ENCODE measurements at regions not wholly inside any gene's neighbourhood (a gene's known extent, or its start where the extent isn't known, plus 50 kb on each side); places are given as distances from the start of the nearest gene placed in this dataset.

GRCh38 chr2:57097855-57098254 lies 914.1 kb downstream of the CCDC85A start:
- no peak overlapping the region for H4K91ac ChIP-seq (replicated peaks; ENCODE audit: insufficient read length, low read length)
- no peak overlapping the region for H3K23ac ChIP-seq (ENCODE audit: insufficient read length)
- H3K79me1 ChIP-seq (ENCODE audit: low read depth, low read length) = no peaks in the 10 kb centered on the region
- no peak overlapping the region for H4K5ac ChIP-seq (ENCODE audit: insufficient read length, low read depth, low read length)
- no peak for DNase-seq (ENCODE audit: low read depth in 1 of 2, low spot score in 2 of 2)
- no peaks in the 10 kb centered on the region for H4K20me1 ChIP-seq (replicated peaks in 1 of 2; ENCODE audit: control insufficient read depth in 1 of 2, insufficient read depth in 2 of 2, low read length in 2 of 2)
- H3K18ac ChIP-seq (ENCODE audit: extremely low read depth, low read length) = no peak overlapping the region
- no peak overlapping the region for H2AK5ac ChIP-seq (ENCODE audit: low read depth, low read length)
- POLR2A ChIA-PET (ENCODE audit: partially characterized antibody) = no interaction called here
- H2BK12ac ChIP-seq (ENCODE audit: low read depth, low read length) = no peak overlapping the region
- TF ChIP-seq CHD1 (IDR thresholded peaks at IDR 0.05; ENCODE audit: low read depth, low read length) (no peak), SRF (IDR thresholded peaks at IDR 0.05; ENCODE audit: low read depth, low read length) (no peak), CEBPB (IDR thresholded peaks at IDR 0.05; ENCODE audit: low read depth, low read length) (peak; percentile 35; the same call in 1 of the 2 replicates)
- no peak overlapping the region for H2BK5ac ChIP-seq (ENCODE audit: low read depth, low read length)
- no peak overlapping the region for H3K56ac ChIP-seq (replicated peaks; ENCODE audit: insufficient read length, low read depth, low read length)
- CTCF ChIA-PET (ENCODE audit: partially characterized antibody) = no interaction called here
- no peak overlapping the region for H2BK120ac ChIP-seq (replicated peaks; ENCODE audit: low read depth, low read length)
- 92% methylated on average over 1 of the region's 1 CpG; no CpG with 5 or more reads in 1 of the 2 experiments for WGBS, 2 experiments (ENCODE audit: extremely low coverage in 1 of 2, insufficient coverage in 1 of 2, insufficient read length in 1 of 2, insufficient replicate concordance in 2 of 2, low coverage in 1 of 2, low lambda C conversion rate in 2 of 2, missing lambda C conversion rate in 1 of 2)
- no peaks in the 10 kb centered on the region for H3K27me3 ChIP-seq (replicated peaks in 1 of 4; ENCODE audit: control insufficient read depth in 3 of 4, extremely low read depth in 1 of 4, insufficient read depth in 3 of 4, low read length in 3 of 4)
- no peak overlapping the region for H3K4me2 ChIP-seq (ENCODE audit: insufficient read depth in 1 of 2, low read depth in 2 of 2, low read length in 2 of 2)
- no peaks in the 10 kb centered on the region for H3K23me2 ChIP-seq (ENCODE audit: low read depth, low read length)
- no peaks in the 10 kb centered on the region for H3K36me3 ChIP-seq (ENCODE audit: control insufficient read depth in 2 of 4, insufficient read depth in 4 of 4, low read length in 3 of 4)
- FAIRE-seq = no peak
- H3K9me3 ChIP-seq (ENCODE audit: insufficient read depth in 2 of 2, low read depth in 1 of 2, low read length in 1 of 2) = no peaks in the 10 kb centered on the region
- H2BK15ac ChIP-seq (ENCODE audit: low read length) = no peak overlapping the region
- H3K4me3 ChIP-seq (ENCODE audit: extremely low read depth in 1 of 4, insufficient read depth in 2 of 4, low read depth in 3 of 4, low read length in 4 of 4) = no peak overlapping the region
- no peaks in the 10 kb centered on the region for H3K79me2 ChIP-seq (ENCODE audit: control insufficient read depth in 1 of 2, insufficient read depth in 2 of 2, low read length in 2 of 2)
- no peak overlapping the region for H3K4ac ChIP-seq (replicated peaks; ENCODE audit: insufficient read length, low read depth, low read length)
- no peak overlapping the region for H3K9ac ChIP-seq (replicated peaks in 1 of 4; ENCODE audit: extremely low read depth in 1 of 4, low read depth in 3 of 4, low read length in 3 of 4)
- no peaks in the 10 kb centered on the region for H3K4me1 ChIP-seq (replicated peaks in 1 of 4; ENCODE audit: control insufficient read depth in 3 of 4, insufficient read depth in 4 of 4, low read length in 3 of 4)
- H4K8ac ChIP-seq (ENCODE audit: extremely low read depth, insufficient read depth, low read length) = no peak overlapping the region
- no peak overlapping the region for H3K14ac ChIP-seq (ENCODE audit: insufficient read length)
- H2BK20ac ChIP-seq (ENCODE audit: low read length) = no peak overlapping the region
- H3K27ac ChIP-seq (ENCODE audit: low read depth, low read length) = no peak overlapping the region
- H2AFZ ChIP-seq (ENCODE audit: low read length) = no peak overlapping the region

Data from H1 (cell line).